Neural progenitor cell (in vitro differentiated cells): ENCODE measurements at regions not wholly inside any gene's neighbourhood (a gene's known extent, or its start where the extent isn't known, plus 50 kb on each side); places are given as distances from the start of the nearest gene placed in this dataset.
A peak's percentile ranks its signal among the peaks of the same experiment; 100 is the strongest.

Source experiments
- DNase-seq: peaks from one replicate; pipeline ENCODE4 v3.0.0-alpha.2; 2016; ENCODE audit warnings: low spot score
- H2AFZ ChIP-seq: fragments of 200-600 bp; sonication (generic); replicated peaks from 2 replicates; pipeline ENCODE4 v1.6.1; 2016; ENCODE audit warnings: antibody characterized with exemption
- H3F3A ChIP-seq: fragments of 200-600 bp; sonication (generic); 2 replicates; pipeline ENCODE4 v1.6.1; 2016; ENCODE audit warnings: antibody characterized with exemption, low read depth
- H3K27ac ChIP-seq: fragments of 200-600 bp; sonication (generic); 2 replicates; pipeline ENCODE4 v1.5.1; 2016; ENCODE audit warnings: mild to moderate bottlenecking
- H3K27me3 ChIP-seq: fragments of 200-600 bp; sonication (generic); 2 replicates; pipeline ENCODE4 v1.6.1; 2016; ENCODE audit warnings: mild to moderate bottlenecking, moderate library complexity
- H3K36me3 ChIP-seq: fragments of 200-600 bp; sonication (generic); 2 replicates; pipeline ENCODE4 v1.5.1; 2016
- H3K4me1 ChIP-seq: fragments of 200-600 bp; sonication (generic); 2 replicates; pipeline ENCODE4 v1.6.1; 2016; ENCODE audit warnings: mixed run types
- H3K4me2 ChIP-seq: fragments of 200-600 bp; sonication (generic); 2 replicates; pipeline ENCODE4 v1.6.1; 2016
- H3K4me3 ChIP-seq: fragments of 200-600 bp; sonication (generic); 2 replicates; pipeline ENCODE4 v1.5.1; 2016
- H3K79me2 ChIP-seq: fragments of 200-600 bp; sonication (generic); 2 replicates; pipeline ENCODE4 v1.6.1; 2016; ENCODE audit warnings: low read depth
- H3K9ac ChIP-seq: fragments of 200-600 bp; sonication (generic); 2 replicates; pipeline ENCODE4 v1.6.1; 2016
- H3K9me3 ChIP-seq: fragments of 200-600 bp; sonication (generic); 2 replicates; pipeline ENCODE4 v1.5.1; 2016; ENCODE audit warnings: low read depth
- H4K20me1 ChIP-seq: fragments of 200-600 bp; sonication (generic); 2 replicates; pipeline ENCODE4 v1.6.1; 2016; ENCODE audit warnings: low read depth
- H3K27ac Mint-ChIP-seq: 3 replicates; pipeline ENCODE4 v1.8.0; 2021; ENCODE audit warnings: mixed read lengths
- H3K27me3 Mint-ChIP-seq: 2 replicates; pipeline ENCODE4 v1.8.0; 2022; ENCODE audit warnings: low read depth, mild to moderate bottlenecking, inconsistent platforms, moderate library complexity, mixed read lengths; ENCODE audit not compliant: insufficient read depth
- H3K36me3 Mint-ChIP-seq: 3 replicates; pipeline ENCODE4 v1.8.0; 2021; ENCODE audit warnings: mixed read lengths
- H3K4me1 Mint-ChIP-seq: 3 replicates; pipeline ENCODE4 v1.8.0; 2021; ENCODE audit warnings: mixed read lengths
- H3K4me3 Mint-ChIP-seq: 3 replicates; pipeline ENCODE4 v1.8.0; 2021; ENCODE audit warnings: mild to moderate bottlenecking, moderate library complexity, mixed read lengths
- H3K9me3 Mint-ChIP-seq: 3 replicates; pipeline ENCODE4 v1.8.0; 2020; ENCODE audit warnings: mixed read lengths
- CTCF ChIP-seq: fragments of 200-600 bp; sonication (generic); IDR thresholded peaks from 2 replicates; pipeline ENCODE4 v1.5.1; 2017; ENCODE audit warnings: antibody characterized with exemption, mild to moderate bottlenecking
- EZH2 ChIP-seq: fragments of 200-600 bp; sonication (generic); IDR thresholded peaks from 2 replicates; pipeline ENCODE4 v1.6.1; 2017; ENCODE audit warnings: antibody characterized with exemption, mild to moderate bottlenecking, moderate library complexity
- EZH2phosphoT487 ChIP-seq: fragments of 200-600 bp; sonication (generic); IDR thresholded peaks from 2 replicates; pipeline ENCODE4 v1.6.1; 2017; ENCODE audit warnings: antibody characterized with exemption

- peaks cover 14% of the 10 kb centered on the region for H3K27me3 Mint-ChIP-seq
- no peak overlapping the region for H3K4me3 ChIP-seq
- no peaks in the 10 kb centered on the region for H3K79me2 ChIP-seq
- DNase-seq, result no peak
- peaks cover 68% of the 10 kb centered on the region for H3K4me1 Mint-ChIP-seq
- peaks cover 4% of the 10 kb centered on the region for H3F3A ChIP-seq
- H3K27ac Mint-ChIP-seq, result peak overlapping the region; percentile 72
- peaks cover 6% of the 10 kb centered on the region for H3K36me3 Mint-ChIP-seq
- H3K4me3 Mint-ChIP-seq, result peak overlapping the region; percentile 33
- H3K9me3 ChIP-seq, result no peaks in the 10 kb centered on the region
- H3K27me3 ChIP-seq, result peaks cover 9% of the 10 kb centered on the region
- H3K36me3 ChIP-seq, result no peaks in the 10 kb centered on the region
- no peaks in the 10 kb centered on the region for H4K20me1 ChIP-seq
- H3K9me3 Mint-ChIP-seq, result peaks cover 4% of the 10 kb centered on the region
- H3K27ac ChIP-seq, result no peak overlapping the region
- no peak overlapping the region for H3K9ac ChIP-seq
- H2AFZ ChIP-seq, result no peak overlapping the region
- H3K4me1 ChIP-seq, result peaks cover 23% of the 10 kb centered on the region
- TF ChIP-seq EZH2 (no peak), CTCF (no peak), EZH2phosphoT487 (no peak)
- H3K4me2 ChIP-seq, result no peak overlapping the region
These were observed 196.3 kb upstream of the TPM1 start for GRCh38 chr15:62846131-62846804.

GRCh38 chr15:62846805-62847495 is 195.6 kb upstream of the TPM1 start:
- H3F3A ChIP-seq, result peaks cover 4% of the 10 kb centered on the region
- no peak overlapping the region for H3K27ac ChIP-seq
- no peak overlapping the region for H3K9ac ChIP-seq
- Mint-ChIP-seq H3K4me3 (no peak overlapping the region), H3K36me3 (peaks cover 6% of the 10 kb centered on the region), H3K27me3 (peaks cover 14% of the 10 kb centered on the region), H3K4me1 (peaks cover 66% of the 10 kb centered on the region), H3K9me3 (peaks cover 4% of the 10 kb centered on the region), H3K27ac (peak overlapping the region; percentile 72)
- H4K20me1 ChIP-seq, result no peaks in the 10 kb centered on the region
- no peaks in the 10 kb centered on the region for H3K36me3 ChIP-seq
- H3K4me1 ChIP-seq, result peaks cover 24% of the 10 kb centered on the region
- TF ChIP-seq EZH2, result no peak
- no peak for TF ChIP-seq EZH2phosphoT487
- TF ChIP-seq CTCF, result no peak
- H3K79me2 ChIP-seq, result no peaks in the 10 kb centered on the region
- no peak overlapping the region for H3K4me3 ChIP-seq
- H3K9me3 ChIP-seq, result no peaks in the 10 kb centered on the region
- DNase-seq, result no peak
- H2AFZ ChIP-seq, result no peak overlapping the region
- H3K4me2 ChIP-seq, result no peak overlapping the region
- H3K27me3 ChIP-seq, result peaks cover 9% of the 10 kb centered on the region

GRCh38 chr15:62847900-62848489 is 194.6 kb upstream of the TPM1 start:
- Histone ChIP-seq H3K4me3 (no peak overlapping the region), H3K79me2 (no peaks in the 10 kb centered on the region), H3K27ac (no peak overlapping the region), H3K9ac (no peak overlapping the region), H3K36me3 (no peaks in the 10 kb centered on the region), H3K4me1 (peaks cover 24% of the 10 kb centered on the region), H3F3A (peaks cover 4% of the 10 kb centered on the region), H3K9me3 (no peaks in the 10 kb centered on the region), H3K4me2 (no peak overlapping the region), H2AFZ (no peak overlapping the region), H3K27me3 (peaks cover 9% of the 10 kb centered on the region), H4K20me1 (no peaks in the 10 kb centered on the region)
- Mint-ChIP-seq H3K4me3 (no peak overlapping the region), H3K27ac (no peak overlapping the region), H3K36me3 (peaks cover 4% of the 10 kb centered on the region), H3K27me3 (peaks cover 14% of the 10 kb centered on the region), H3K4me1 (peaks cover 73% of the 10 kb centered on the region), H3K9me3 (peaks cover 4% of the 10 kb centered on the region)
- DNase-seq, result peak; percentile 74
- TF ChIP-seq CTCF (peak; percentile 69), EZH2phosphoT487 (no peak), EZH2 (no peak)
